Stimulated activated naive CD4-positive, alpha-beta T cell treated with Interleukin-2 at 50 U/mL for 16 hours (primary cell): ENCODE measurements at regions not wholly inside any gene's neighbourhood (a gene's known extent, or its start where the extent isn't known, plus 50 kb on each side); places are given as distances from the start of the nearest gene placed in this dataset.

Experiments
- DNase-seq: peaks from one replicate; lab custom pipeline; 2025; lab: John Stamatoyannopoulos, UW

DNA sequence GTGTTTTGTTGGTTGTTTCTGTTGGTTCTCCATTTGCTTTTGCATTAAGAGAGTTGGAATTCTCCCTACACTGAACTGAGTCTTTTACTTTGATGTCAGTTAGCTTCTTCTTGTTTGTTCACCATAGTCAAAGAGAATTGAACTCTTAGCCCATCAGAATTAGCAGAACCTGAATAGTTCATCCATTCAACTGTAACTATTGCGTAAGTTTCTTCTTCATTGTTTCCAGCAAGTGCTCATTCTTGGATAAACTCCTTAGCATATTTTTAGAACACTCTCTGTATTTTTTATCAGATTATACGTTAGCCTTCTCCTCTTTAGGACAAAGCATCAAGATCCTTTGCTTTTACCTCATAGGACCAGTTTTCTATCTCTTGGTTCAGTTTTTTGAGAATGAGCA is 128.4 kb upstream of the RAB11FIP2 start:
- no peak for DNase-seq

DNA sequence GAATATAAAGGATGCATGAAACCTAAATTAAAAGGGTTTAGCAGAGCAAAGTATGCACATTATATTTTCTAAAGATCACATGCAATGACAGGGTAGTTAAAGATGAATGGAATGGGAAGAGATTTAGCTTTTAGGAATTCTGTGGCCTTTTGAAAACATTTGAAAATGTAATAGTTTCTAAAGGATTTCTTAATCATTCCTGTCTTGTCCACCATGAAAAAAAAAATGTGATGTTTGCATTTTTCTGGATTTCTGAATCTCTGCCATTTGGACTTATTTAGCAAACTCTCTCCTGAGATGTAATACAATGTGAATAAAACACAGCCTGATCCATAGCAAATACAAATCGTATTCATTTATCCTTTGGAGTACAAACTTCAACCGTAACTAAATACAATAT is 126.6 kb upstream of the RAB11FIP2 start:
- DNase-seq: no peak

DNA sequence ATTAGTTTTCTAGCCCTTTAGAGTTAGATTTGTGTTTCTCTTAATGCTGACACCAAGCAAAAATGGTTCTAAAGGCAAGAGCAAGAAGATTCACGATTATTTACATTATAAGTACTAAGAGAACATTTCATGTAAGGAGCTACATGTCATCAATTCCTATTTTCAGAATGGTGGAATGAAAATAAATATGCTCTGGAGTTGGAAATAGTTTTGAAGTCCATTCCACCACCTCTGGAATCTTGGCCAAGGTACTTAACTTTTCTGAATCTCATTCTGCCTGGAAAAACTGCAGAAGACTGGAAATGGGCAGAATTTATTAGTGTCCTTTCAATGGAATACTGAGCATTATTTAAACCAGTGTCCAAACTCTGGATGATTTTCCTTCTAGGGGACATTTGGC is 125.1 kb upstream of the RAB11FIP2 start:
- no peak for DNase-seq

DNA sequence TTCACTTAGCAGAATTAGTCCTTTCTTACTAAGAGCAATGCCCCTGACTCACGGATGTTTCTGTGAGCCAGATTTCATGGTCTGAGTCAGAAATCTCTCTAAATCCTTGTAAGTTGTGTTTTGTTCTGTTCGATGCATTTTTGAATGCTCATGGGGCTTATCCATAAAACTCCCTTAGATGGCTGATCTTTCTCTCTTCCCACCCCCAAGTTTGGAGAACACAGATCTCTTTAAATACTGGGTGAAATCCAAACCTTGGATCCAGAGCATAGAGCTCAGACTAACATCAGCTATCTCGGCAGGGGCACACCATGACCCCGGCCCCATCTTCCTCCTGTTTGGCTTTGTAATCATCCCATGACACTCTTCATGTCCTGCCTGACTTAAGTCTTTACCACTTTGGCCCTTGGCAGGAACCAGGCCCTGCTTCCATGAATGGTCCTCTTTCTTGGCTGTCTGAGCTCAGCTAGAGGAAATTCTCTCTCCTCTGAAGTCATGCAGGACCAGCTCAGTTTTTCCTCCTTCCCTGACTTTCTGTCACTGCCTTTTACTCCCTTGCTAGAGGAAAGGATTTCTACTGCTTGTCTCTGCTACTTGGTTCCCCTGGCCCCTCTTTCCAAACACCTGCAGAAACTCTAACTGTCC is 120.4 kb upstream of the RAB11FIP2 start:
- DNase-seq: no peak

DNA sequence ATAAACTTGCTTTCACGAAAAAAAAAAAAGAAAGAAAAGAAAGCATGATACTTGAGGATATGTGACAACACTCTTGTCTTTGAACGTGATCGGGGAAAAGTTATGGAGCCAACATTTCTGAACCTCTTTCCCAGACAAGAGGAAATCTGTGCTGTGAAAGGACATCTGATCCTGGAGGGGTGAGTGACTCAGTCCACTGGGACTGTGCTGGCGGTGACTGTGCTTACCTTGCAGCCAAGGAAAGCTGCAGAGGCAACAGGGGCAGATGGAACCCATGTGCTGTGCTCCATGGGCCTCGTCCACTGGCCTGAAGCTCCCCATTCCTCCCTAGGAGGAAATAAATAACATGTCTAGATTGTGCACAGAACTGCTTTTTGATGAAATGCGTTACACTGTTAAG is 116.5 kb upstream of the RAB11FIP2 start:
- DNase-seq: no peak

DNA sequence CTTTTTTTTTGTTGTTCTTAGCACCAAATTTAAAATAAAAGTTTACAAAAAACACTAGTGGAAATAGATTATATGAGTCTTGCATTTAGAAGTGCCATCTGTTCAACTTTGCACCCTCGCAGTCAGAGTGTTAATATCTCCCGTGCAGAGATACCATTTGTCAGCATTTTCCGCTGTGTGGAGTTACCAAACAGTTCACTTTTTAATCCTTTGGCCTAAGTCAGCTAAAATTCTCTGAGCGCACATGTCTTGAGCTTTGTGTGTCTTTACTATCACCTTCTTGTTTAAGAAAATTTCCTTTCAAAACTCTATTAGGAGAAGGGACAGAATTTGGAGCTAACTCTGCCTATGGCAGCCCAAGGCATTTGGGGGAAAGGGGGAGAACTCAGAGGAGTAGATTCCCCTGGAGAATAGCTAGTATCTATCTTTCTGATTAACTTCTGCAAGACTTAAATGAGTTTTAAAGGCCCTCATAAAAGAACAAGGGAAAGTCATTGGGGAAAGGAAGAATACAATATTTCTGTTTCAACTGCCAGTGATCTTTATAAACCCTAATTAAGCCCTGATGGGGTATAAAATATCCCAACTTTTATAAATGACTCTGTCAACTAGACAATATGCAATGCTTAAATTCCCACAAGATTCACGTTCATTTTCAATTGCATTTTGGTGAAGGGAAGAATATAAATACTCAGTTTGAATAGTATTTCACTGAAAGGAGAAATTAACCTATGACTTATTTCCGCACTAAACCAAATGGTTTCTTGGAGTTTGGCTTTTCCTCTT is 114.9 kb upstream of the RAB11FIP2 start:
- DNase-seq: no peak

DNA sequence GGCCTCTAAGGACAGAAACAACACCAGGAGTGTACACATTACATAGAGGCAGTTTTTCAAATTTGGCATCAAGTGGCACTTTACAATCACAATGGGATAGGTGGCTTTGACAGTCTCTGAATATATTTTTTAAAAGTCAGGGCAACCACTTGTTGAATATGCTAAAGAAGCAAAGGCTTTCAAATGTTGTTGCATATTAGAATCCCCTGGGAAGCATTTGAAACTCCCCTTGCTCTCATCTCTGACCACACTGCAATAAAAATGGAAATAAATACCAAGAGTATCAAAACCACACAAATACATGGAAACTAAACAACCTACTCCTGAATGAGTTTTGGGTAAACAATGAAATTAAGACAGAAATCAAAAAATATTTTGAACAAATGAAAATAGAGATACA is 106.5 kb upstream of the RAB11FIP2 start:
- DNase-seq: no peak

DNA sequence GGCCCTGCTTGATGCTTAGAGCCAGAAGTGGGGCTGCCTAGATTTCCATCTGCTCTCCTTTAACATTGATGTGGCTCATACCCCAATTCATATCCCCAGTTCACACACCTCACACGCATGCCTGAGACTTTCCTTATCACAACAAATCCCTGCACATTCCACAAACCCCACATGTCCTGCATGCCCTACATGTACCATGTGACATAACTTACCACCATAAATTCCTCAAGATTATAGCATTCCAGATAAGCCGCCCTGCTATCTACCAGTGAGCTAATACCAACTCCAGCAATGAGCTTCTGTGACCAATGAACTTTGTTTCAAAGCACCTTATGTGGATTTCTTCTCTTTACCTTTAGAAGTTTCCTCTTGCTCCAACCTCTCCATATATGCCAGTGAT is 104.7 kb upstream of the RAB11FIP2 start:
- DNase-seq: no peak

DNA sequence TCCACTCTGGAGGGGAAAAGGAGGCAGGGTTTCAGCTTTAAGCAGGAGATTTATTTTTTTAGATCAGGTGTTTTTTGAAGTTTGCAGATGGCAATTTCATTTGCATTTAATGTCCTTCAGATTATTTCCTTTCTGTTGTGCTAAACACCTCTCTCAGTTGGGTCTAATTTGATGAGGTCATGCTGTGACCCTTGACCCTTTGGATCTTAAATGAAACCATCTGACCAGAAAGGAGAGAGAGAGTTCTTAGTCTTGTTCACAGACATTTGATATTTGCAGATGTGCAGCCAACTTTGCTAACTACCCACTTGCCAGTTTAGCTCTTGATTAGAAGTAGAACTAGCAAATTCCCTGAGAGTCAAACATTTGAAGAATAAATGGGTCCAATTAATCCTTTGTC is 101.5 kb upstream of the RAB11FIP2 start:
- DNase-seq: no peak

DNA sequence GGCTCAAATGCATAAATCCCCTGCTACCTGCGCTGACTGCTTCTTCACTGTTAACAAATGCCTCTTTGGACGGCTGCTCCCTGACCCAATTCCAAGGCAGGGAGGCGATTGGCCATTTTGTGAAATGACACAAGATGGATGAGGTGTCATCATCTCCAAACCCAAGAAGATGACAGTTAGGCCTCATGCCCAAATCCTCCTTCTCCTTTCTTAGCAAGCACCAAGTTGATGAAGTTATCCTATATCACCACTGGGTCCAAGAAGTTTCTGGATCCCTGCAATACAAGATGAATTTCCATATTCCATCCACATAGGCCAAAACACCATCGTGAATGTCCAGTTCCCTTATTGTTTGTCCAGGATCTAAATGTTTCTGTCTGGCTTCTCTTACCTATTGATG is 98.5 kb upstream of the RAB11FIP2 start:
- no peak for DNase-seq

DNA sequence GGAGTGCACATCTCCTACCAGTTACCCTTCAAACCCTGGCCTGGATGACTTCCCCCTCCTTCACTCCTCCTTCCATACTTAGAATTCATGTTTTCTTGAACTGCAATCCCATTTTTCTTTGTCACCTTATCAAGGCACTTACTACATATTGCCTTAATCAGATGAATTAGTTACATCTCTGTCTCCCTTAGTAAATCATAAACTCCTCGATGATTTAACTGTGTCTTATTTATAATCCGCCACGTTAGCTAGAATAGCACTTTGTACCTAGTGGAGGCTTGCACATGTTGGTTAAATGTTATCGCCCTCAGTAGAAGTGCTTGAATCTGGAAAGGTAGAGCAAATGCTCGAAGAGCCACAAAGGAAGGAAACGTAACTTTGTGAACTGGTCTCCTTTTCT is 94.7 kb upstream of the RAB11FIP2 start:
- DNase-seq: no peak

DNA sequence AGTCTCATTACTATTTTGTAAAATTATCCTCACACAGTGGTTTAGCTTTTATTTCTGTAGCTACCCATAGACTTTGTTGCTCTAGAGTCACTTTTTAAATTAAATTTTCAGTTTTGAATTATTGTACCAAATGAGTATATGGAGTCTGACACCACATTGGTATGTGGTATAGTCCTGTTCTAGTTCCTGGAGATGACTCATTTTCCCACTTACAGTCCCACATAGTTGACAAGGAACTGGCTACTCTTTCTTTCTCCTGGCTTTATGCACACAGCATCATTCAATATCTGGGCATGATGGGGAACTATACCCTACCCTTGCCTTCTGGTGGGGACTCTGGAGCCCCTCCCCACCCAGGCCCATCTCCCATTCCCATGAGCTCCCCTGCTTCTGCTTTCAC is 92.6 kb upstream of the RAB11FIP2 start:
- DNase-seq: no peak

DNA sequence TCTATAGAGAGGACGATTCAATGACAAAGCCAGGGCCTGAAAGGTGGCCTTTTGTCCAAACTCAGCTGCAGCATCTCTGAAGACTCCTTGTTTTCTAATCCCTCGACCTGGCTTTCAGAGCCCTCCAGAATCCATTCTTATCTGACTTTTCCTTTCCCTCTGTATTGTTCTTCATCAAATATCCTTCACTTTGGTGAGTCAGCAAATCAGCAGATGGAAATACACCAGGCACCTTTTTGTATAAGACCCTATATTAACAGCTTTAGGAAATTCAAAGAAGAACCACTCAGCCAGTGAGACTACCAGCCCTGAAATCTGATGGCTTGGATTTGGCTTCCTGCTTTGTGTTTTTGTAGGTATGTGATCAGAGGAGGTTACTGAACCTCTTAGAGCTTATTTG is 81.9 kb upstream of the RAB11FIP2 start:
- DNase-seq: no peak

DNA sequence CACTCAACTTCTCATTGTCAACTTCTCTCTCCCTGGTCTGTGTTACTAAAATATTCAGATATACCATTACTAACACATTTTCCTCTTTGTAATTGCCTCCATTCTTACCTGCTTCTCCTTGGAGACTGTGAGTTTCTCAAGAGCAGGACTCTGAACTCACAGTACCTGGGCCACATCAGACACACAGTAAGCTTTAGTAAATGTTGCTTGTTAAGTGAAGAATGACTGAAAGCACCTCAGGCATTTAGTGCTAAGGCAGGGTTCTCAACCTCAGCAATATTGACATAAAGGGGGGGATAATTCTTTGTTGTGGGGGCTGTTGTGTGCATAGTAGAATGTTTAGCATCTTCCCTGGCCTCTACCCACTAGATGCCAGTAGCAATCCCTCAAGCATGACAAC is 72.0 kb upstream of the RAB11FIP2 start:
- DNase-seq: no peak

DNA sequence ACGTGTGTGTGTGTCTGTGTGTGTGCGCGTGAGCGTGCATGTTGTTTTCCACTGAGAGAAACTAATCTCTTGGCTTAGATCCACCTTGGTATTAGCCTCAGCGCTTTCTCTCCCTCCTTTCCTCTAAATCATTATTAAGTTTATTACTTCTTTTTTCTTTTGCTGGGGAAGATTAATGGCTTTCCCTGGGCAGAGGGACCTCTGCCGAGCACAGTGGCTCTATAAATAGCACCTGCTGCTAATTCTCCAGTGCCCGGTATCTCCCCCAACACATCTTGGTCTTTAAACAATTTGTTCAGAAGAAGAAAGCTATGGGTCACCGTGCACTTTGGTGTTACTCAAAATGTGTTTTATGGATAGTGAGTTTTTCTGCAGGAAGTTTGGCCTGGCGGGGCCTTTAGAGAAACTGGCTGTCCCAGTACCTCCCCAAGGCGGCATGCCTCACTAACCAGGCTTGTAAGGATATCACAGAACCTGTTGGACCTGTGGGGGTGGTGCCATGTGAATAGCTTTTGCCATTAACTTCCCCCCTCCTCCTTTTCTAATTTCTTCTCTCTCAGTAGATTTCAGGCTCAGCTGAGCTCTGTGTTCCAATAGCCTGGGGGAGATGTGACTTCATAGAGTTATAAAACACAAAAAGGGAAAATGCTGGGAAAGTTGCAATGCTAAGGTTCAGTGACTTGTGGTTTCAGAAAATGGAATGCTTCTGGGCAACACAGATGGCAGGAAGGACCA is 70.1 kb upstream of the RAB11FIP2 start:
- no peak for DNase-seq

DNA sequence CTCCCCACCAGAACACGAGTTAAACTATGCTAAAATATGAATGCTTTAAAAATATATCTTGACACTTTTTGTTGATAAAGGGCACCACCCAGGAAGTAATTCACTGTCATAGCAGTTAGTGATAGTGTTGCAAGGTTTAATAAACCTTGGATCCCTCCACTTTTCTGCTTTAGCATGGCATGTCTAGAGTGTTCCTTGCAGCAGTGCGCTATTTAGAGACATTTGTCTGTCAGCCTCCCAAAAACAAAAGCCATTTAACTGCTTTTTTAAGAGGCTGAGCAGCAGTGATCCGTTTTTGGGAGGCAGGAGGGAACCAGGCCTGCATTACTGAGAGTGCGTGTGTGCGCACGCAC is 69.6 kb upstream of the RAB11FIP2 start:
- no peak for DNase-seq

DNA sequence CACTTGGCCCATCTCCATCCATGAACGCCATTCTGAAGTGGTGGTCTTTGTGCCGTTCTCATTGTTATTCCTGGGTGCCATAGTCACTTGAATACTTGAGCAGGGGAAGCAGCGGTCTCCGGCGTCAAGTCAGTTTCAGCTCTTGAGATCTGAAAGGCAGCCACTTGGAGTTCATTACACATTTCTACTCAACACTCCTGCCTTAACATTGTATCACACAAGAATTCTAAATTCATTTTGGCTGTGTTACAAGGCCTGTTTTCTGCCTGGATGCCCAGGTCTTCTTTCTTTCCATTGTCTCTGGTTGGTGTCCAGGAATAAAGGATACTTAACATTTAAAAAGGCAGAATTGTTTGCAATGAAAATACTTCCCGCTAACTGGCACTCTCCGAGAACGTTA is 69.0 kb upstream of the RAB11FIP2 start:
- no peak for DNase-seq

DNA sequence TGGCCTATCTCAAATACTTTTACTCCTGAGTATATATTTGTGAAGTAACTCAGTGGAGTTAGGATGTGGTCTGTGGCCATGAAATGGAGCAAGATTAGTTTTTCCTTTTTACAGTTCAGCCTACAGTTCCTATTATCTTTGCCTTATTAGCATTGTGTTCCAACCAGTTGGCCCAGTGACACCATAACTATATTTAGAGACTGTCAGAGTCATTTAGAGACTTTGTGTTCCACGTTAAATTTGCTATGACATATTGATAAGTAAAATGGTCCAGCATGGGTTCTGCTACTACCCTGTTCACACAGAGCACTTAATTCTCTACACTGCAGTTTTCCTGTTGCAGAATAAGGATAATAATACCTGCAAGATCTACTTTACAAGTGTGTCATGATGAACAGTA is 68.3 kb upstream of the RAB11FIP2 start:
- no peak for DNase-seq

DNA sequence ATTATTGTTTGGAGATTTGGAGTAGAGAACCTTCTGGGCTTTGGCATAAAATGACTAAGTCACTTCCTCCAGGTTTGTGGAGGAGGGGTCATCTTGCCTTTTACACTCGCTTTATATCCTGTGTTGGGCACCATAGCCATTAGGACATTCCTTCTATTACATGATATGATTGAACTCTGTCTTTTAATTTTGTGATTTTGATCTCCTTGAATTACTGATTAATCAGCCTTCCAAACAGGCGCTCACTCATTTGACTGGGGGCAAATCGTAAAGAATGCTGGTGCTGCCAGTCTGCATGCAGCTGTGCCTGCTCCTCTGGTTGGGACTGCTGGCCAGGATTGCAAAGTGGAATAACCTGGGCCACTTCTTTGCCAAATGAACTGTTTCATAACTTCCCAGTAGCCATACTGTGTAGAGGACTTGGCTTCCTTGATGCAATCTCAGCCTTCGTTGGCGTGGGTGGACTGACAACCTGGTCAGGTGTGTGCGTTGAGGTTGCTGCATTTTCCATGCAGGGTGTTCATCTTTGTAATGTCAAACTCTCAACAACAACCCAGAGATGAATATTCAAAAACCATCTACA is 65.9 kb upstream of the RAB11FIP2 start:
- DNase-seq: no peak

DNA sequence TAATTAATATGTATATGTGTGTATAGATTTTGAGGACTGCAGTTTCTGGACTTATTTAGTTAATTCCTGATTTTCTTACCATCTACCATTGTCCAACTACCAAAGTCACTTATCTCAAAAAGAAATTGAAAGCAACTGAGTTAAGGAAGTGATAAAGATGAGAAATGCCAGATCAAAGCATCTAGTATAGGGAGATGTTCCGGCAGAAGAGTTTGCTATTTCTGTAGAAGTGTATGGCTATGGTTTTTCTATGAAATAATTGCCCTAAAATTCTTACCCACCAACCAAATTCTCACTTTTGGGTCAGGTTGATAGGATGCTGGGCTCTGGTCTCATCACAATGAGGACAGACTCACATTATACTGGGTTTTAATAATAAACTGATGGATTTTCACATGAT is 64.0 kb upstream of the RAB11FIP2 start:
- no peak for DNase-seq

DNA sequence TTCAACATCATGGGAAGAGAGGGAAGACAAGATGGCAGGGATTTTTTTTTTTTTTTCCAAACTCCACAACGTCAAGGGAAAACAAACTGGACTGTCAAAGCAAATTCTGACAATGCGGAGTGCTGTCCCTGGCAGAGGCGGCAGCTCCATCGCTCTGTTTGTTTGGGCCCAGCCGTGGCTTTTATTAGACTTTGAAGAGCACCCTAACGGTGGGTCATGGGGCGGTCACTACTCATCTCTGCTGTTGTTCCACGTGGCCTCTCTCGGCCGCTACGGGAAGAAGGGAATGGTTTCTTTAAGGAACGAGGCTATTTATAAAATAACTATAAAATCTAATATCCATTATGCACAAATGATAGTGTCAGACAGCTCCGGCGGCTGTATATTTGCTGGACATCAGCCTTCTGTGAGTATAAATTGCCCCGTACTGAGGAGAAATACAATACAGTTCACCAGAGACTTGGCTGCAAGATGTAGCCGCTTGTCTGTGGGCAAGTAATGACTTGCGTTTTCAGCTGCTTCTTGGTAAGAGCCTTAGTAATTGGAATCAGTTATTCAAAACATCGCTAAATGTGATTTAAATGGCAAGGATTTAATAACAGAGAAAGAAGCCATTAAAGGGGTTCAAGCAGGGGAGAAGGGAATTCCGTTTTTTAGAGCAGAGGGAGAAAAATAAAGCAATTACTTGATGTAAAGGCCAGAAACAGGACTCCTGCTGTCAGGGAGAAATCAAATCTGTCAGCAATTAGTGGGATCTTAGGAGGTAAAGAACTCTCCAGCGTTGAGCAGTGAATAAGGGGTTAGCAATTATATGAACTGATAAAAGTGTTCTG is 61.7 kb upstream of the RAB11FIP2 start:
- no peak for DNase-seq

DNA sequence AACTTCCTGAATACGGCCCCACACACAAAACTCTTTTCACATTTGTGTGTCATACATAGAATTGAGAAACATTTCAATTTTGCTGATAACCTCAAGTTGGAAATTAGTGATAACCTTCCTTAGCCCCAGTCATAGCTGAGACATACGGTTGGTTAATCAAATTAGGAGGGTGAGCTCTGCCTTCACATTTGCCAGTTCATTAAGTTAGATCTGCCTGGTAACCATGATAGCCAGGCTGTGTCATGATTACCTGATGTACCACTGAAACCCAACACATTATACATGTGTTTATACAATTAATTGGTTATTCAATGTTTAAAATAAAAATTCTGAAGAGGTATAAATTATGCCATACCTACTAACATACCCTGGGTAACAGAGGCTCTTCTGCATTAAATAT is 60.8 kb upstream of the RAB11FIP2 start:
- DNase-seq: no peak
